Suprapubic skin (tissue), 4 donors: ENCODE measurements at regions not wholly inside any gene's neighbourhood (a gene's known extent, or its start where the extent isn't known, plus 50 kb on each side); places are given as distances from the start of the nearest gene placed in this dataset.

Experiments
- DNase-seq, 2 donors: peaks; one replicate each; pipeline ENCODE4 v3.0.0-alpha.2; 2019; ENCODE audit warnings: low spot score in 2 of 2
- H3K27ac ChIP-seq: fragments of 200-600 bp; sonication (generic); one replicate; pipeline ENCODE4 v1.5.1; 2019
- H3K27me3 ChIP-seq: fragments of 200-600 bp; sonication (generic); one replicate; pipeline ENCODE4 v1.5.1; 2019
- H3K36me3 ChIP-seq: fragments of 200-600 bp; sonication (generic); one replicate; pipeline ENCODE4 v1.5.1; 2019
- H3K4me1 ChIP-seq: fragments of 200-600 bp; sonication (generic); one replicate; pipeline ENCODE4 v1.5.1; 2019
- H3K4me3 ChIP-seq: fragments of 200-600 bp; sonication (generic); one replicate; pipeline ENCODE4 v1.5.1; 2019; ENCODE audit warnings: mild to moderate bottlenecking
- H3K9me3 ChIP-seq: fragments of 200-600 bp; sonication (generic); one replicate; pipeline ENCODE4 v1.5.1; 2019
- CTCF ChIP-seq, 2 donors: fragments of 200-600 bp in 1 of 2; fragments of 450-650 bp in 1 of 2; sonication (generic) in 1 of 2; IDR thresholded peaks; one replicate each; pipeline ENCODE4 v1.5.1; 2016 to 2019; ENCODE audit warnings: antibody characterized with exemption in 2 of 2, mild to moderate bottlenecking in 1 of 2, moderate library complexity in 1 of 2
- EP300 ChIP-seq: sonication (generic); formaldehyde crosslinking; IDR thresholded peaks from one replicate; pipeline ENCODE4 v1.6.1; 2017; ENCODE audit warnings: antibody characterized with exemption
- POLR2A ChIP-seq, 2 donors: fragments of 450-650 bp; IDR thresholded peaks; one replicate each; pipeline ENCODE4 v1.6.1; 2017; ENCODE audit warnings: antibody characterized with exemption in 2 of 2, mild to moderate bottlenecking in 2 of 2, moderate library complexity in 2 of 2
- POLR2AphosphoS5 ChIP-seq, 3 donors: sonication (generic); formaldehyde crosslinking; IDR thresholded peaks; one replicate each; pipeline ENCODE4 v1.6.1; 2017; ENCODE audit warnings: antibody characterized with exemption in 3 of 3
- WGBS: methylation state at CpG from one replicate; pipeline ENCODE4 v1.1.5; 2018; 5-methylcytosine and 5-hydroxymethylcytosine counted together

GRCh38 chr11:16474659-16475058 lies 118.3 kb upstream of the SOX6 start:
- Histone ChIP-seq H3K4me1 (peaks cover 2% of the 10 kb centered on the region), H3K27me3 (no peaks in the 10 kb centered on the region), H3K36me3 (no peaks in the 10 kb centered on the region), H3K27ac (no peak overlapping the region), H3K9me3 (no peaks in the 10 kb centered on the region), H3K4me3 (no peak overlapping the region)
- TF ChIP-seq POLR2A (IDR thresholded peaks at IDR 0.05): no peak
- no peak for TF ChIP-seq POLR2AphosphoS5 (IDR thresholded peaks at IDR 0.05)
- TF ChIP-seq CTCF (IDR thresholded peaks at IDR 0.05): no peak
- TF ChIP-seq EP300: no peak
- whole genome bisulfite sequencing: 90% methylated on average over 2 of the region's 2 CpGs
- DNase-seq: no peak

GRCh38 chr11:16469968-16470367 lies 113.6 kb upstream of the SOX6 start:
- no peak for TF ChIP-seq POLR2A (IDR thresholded peaks at IDR 0.05)
- no peak for TF ChIP-seq POLR2AphosphoS5 (IDR thresholded peaks at IDR 0.05)
- no peaks in the 10 kb centered on the region for H3K9me3 ChIP-seq
- WGBS: 73% methylated on average over 2 of the region's 2 CpGs
- H3K4me1 ChIP-seq: peaks cover 9% of the 10 kb centered on the region
- no peak overlapping the region for H3K4me3 ChIP-seq
- H3K36me3 ChIP-seq: no peaks in the 10 kb centered on the region
- H3K27me3 ChIP-seq: no peaks in the 10 kb centered on the region
- DNase-seq: no peak
- no peak overlapping the region for H3K27ac ChIP-seq

GRCh38 chr11:16468735-16469453 lies 112.5 kb upstream of the SOX6 start:
- Histone ChIP-seq H3K9me3 (no peaks in the 10 kb centered on the region), H3K4me1 (peaks cover 9% of the 10 kb centered on the region), H3K27me3 (no peaks in the 10 kb centered on the region), H3K36me3 (no peaks in the 10 kb centered on the region), H3K4me3 (no peak overlapping the region), H3K27ac (peak overlapping the region; percentile 20)
- no peak for DNase-seq
- no peak for TF ChIP-seq POLR2AphosphoS5 (IDR thresholded peaks at IDR 0.05)
- no peak for TF ChIP-seq POLR2A (IDR thresholded peaks at IDR 0.05)
- no peak for TF ChIP-seq CTCF (IDR thresholded peaks at IDR 0.05)
- WGBS: 47% methylated on average over 5 of the region's 5 CpGs

- H3K27ac ChIP-seq: no peak overlapping the region
- no peak for DNase-seq
- no peaks in the 10 kb centered on the region for H3K9me3 ChIP-seq
- TF ChIP-seq CTCF (IDR thresholded peaks at IDR 0.05): no peak
- no peak for TF ChIP-seq EP300
- no peak for TF ChIP-seq POLR2AphosphoS5 (IDR thresholded peaks at IDR 0.05)
- TF ChIP-seq POLR2A (IDR thresholded peaks at IDR 0.05): no peak
- H3K27me3 ChIP-seq: no peaks in the 10 kb centered on the region
- H3K4me3 ChIP-seq: no peak overlapping the region
- no peaks in the 10 kb centered on the region for H3K36me3 ChIP-seq
- H3K4me1 ChIP-seq: no peaks in the 10 kb centered on the region
Measured at GRCh38 chr11:16460508-16460907, 104.2 kb upstream of the SOX6 start.

- Histone ChIP-seq H3K36me3 (no peaks in the 10 kb centered on the region), H3K4me1 (peaks cover 10% of the 10 kb centered on the region), H3K9me3 (no peaks in the 10 kb centered on the region), H3K27me3 (no peaks in the 10 kb centered on the region), H3K4me3 (no peak overlapping the region), H3K27ac (no peak overlapping the region)
- WGBS: 69% methylated on average over 2 of the region's 2 CpGs
- TF ChIP-seq CTCF (IDR thresholded peaks at IDR 0.05) (no peak), EP300 (no peak), POLR2A (IDR thresholded peaks at IDR 0.05) (no peak), POLR2AphosphoS5 (IDR thresholded peaks at IDR 0.05) (no peak)
- no peak for DNase-seq
Measured at GRCh38 chr11:16456366-16456765, 100.0 kb upstream of the SOX6 start.
